Activated CD4-positive, alpha-beta T cell treated with anti-CD3 and anti-CD28 coated beads, Interleukin-2, amount 50 U/mL, for 1 hour (primary cell): ENCODE measurements at regions not wholly inside any gene's neighbourhood (a gene's known extent, or its start where the extent isn't known, plus 50 kb on each side); places are given as distances from the start of the nearest gene placed in this dataset.
"Not testable (repeated sequence)": the region's sequence is repeated elsewhere in the genome, so short reads cannot be mapped to it uniquely, and the experiment has no call there.

Experiments
- DNase-seq: peaks from one replicate; pipeline ENCODE4 v3.0.0-alpha.2; 2020

- no peak for DNase-seq
Measured at GRCh38 chr16:85225721-85226120, 113.4 kb upstream of the CIBAR2 start.

- DNase-seq = no peak
Measured at GRCh38 chr16:85227084-85227945, 115.0 kb upstream of the CIBAR2 start.

DNA sequence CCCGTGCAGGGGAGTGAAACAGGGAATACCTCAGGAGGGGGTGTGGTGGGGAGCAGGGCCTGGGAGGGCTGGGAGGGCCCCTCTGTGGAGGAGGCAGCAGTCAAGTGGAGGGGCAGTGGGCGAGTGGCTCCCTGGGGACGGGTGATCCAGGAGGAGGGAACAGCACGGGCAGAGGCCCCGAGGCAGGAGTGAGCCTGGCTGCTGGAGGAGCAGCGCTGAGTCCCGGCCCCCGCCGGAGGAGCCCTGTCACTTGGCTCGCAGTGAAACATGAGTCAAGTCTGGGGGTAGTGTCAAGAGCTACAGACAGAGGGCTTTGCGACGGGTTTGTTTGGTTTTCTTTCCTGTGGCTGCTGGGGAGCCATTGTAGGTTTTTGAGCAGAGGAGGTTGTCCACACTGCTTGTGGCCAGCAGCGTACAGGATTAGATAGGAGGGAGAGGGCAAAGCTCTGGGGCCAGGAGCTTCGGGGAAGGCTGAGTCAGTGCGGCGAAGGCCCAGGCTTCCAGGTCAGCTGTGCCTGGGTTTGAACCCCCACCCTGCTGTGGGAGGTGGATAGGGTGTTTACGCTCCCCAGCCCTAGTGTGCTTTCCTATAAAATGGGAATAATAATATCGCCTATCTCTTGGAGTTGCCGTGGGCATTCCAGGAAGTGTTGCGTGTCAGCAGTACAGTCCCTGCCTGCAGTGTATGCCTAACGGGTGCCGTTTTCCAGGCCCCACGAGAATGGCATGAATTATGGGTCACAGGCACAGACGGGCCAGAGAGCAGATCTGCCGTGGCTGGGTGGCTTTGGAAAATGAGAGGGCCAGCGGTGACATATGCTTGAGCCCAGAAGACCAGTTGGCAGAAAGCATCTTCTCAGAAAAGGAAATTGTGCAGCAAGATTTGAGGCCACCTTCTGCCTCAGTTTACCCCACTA, 115.9 kb upstream of the CIBAR2 start:
- no peak for DNase-seq

DNA sequence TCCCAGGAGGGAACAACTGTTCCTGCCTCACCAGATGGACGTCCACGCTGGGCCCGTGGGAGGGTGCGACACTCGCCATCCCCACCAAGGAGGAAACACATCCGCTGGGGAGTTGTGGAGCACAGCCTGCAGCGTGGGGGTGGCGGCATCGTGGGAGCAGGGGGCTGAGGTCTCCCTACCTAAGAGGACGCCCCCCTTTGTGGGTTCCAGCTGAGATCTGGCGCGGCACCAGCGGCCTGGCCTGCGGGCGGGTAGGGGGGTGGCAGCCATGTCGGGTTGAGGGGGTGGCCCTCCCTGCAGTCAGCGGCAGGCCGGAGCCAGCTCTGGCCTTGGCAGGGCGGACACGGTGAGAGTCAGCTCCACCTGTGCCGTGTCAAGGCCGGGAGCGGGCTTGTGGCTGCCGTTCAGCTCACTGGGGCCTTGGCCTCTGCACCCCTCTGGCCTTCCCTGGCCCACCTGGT, 116.7 kb upstream of the CIBAR2 start:
- DNase-seq = no peak

GRCh38 chr16:85229869-85230462, 117.7 kb upstream of the CIBAR2 start:
- DNase-seq = no peak

DNA sequence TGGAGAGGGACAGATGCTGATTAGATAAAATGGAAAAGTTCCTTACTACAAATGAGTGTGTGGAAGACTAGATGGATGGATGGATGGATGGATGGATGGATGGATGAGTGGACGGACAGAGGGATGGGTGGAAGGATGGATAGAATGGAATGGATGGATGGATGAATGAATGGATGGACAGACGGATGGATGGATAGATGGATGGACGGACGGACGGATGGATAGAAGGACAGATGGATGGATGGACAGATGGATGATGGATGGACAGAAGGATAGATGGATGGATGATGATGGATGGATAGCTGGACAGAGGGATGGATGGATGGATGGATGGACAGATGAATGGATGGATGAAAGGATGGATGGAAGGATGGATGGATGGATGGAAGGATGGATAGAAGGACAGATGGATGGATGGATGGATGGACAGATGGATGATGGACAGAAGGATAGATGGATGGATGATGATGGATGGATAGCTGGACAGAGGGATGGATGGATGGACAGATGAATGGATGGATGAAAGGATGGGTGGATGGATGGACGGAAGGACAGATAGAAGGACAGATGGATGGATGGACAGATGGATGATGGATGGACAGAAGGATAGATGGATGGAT, 118.6 kb upstream of the CIBAR2 start:
- DNase-seq = not testable (repeated sequence)

GRCh38 chr16:85231959-85232358, 119.7 kb upstream of the CIBAR2 start:
- no peak for DNase-seq

DNA sequence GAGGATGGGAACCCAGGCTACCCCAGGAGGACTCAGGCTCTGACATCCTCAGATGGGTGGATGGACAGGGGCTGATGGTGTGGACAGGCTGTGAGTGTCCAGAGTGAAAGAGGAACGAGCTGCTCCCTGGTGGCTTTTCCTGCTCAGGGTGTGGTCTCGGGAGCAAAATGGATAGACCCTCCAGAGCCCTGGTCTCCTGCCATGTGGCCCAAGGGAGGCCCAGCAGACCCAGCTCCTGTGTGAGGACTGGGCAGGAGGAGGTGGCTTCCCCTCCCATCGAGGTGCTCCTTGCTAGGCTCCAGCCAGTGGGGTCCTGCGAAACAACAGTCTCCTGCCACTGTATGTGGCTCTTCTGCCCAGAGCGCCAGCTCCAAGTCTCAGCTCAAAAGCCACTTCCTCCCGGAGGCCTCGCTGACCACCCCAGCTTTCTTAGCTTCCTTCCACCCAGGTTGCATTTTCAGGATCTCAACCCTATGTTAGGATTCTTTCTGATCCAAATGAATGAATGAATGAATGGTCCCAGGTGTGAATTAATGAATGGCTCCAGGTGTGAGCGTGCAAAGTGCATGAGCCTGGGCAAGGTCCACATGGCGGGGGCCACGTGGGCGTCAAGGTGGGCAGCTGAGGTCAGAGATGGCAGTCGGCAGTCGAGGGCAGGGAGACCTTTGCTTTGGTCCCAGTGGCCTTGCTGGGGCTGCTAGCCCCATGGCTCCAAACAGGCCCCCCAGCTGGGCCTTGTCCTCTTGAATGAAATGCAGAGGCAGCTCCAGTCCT, 120.3 kb upstream of the CIBAR2 start:
- no peak for DNase-seq

GRCh38 chr16:85233516-85233915, 121.2 kb upstream of the CIBAR2 start:
- DNase-seq = no peak

DNA sequence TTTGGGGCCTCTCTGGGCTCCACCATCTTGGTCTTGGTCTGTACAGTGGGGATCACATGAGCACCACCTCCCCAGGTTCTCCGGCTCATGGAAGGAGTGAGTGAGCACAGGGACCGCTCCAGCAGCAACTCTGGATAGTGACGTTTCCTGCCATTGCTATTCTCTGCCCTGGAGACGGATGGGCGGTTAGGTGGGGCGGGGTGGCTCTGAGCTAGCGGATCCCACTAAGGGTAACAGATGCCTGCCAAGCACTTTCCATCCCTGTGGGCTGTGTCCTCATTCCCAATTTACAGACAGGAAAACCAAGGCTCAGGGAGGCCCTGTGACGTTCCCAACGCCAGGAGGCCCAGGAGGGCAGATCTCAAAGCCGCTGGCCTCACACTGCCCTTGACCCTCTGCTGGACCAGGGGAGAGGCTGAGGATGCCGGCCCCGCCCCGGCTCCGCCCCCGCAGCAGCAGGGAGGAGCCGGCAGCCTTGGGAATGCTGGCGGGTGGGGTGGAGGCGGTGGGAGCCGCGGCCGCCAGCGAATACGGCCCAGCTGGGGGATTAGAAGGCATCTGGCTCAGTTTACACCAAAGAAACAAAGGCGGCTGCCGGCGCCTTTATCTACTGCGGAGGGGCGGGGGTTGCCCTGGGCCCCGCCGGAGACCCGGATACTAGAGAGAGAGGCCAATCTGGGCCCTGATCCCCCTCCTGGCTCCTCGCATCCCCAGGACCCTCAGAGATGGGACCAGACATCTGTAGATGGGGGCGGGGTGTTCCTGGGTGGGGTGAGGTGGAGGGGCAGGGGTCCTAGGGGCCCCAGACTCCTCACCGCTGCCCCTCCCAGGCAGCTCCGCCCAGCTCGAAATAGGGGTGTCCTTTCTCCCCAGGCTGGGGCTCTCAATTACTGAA, 122.3 kb upstream of the CIBAR2 start:
- DNase-seq = no peak

DNA sequence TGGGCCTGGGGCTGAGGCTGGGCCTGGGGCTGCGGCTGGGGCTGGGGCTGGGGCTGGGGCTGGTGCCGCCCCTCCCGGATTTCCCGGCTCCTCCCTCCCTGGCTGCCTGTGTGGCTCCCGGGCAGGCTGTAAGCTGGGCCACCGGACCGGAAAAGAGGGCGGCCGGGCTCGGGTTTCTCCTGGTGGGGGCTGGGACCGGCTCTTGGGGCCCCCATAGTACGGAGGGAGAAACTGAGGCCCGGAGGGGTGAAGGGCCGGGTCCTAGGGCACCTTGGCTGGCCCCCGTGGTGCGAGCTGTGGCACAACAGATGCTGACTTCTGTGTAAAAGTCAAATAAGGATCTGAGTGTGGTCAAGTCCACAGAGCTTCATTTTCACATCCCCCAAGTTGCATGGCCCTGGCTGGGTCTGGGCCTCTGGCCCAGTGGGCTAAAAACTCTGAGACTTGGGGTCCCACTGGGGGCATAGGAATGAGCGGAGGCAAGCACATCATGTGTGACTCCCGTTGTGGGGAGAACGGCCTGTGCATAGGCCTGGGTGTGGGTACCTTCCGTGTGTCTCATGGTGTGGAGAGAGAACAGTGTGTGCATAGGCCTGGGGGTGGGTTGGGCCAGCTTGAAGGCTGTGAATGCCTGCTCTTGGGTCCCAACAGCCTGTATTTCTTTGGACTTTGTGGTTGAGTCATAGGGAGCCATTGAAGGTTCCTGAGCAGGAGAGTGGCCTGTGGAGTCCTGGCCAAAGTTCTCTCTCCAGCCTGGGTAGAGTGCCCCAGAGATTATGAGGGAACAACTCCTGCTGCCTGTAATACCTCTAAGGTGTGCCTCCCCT, 123.9 kb upstream of the CIBAR2 start:
- no peak for DNase-seq

- DNase-seq = no peak
Measured at GRCh38 chr16:85236818-85237150, 124.5 kb upstream of the CIBAR2 start.

DNA sequence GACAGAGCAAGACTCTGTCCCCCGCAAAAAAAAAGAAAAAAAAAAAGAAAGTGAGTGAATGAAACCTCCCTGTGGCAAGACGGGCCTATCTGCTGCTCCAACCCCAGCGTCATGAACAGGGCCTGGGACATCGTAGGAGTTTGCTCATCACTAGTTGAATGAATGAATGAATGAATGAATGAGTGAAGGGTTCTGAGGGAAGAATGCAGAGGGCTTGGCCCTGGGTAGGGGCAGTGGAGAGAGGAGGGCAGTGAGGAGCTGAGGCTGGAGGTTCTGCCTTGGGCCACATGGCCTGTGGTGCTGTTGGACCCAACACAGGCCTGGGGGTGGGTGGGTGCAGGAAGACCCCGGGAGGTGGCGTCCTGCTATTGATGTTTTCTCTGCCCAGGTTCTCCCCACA, 125.5 kb upstream of the CIBAR2 start:
- DNase-seq = no peak

DNA sequence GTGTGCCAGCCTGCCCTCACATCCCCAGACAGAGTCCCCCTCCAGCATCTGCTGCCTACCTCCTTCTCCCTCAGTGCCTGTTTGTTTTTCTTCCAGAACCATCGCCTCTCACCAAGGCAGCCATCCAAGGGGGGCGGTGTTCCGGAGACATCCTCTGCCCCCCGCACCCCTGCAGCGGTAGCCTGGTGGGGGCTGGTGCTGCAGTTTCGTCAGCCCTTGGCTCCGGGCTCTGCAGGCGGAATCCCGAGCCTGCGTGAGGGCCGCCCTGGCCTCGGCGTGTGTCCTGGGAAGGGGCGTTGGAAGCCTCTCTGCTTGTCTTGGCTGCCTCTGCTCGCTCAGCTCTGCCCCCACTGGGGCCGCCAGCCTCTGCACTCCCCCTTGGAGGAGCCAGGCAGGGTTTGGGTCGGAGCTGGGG, 126.0 kb upstream of the CIBAR2 start:
- no peak for DNase-seq

DNA sequence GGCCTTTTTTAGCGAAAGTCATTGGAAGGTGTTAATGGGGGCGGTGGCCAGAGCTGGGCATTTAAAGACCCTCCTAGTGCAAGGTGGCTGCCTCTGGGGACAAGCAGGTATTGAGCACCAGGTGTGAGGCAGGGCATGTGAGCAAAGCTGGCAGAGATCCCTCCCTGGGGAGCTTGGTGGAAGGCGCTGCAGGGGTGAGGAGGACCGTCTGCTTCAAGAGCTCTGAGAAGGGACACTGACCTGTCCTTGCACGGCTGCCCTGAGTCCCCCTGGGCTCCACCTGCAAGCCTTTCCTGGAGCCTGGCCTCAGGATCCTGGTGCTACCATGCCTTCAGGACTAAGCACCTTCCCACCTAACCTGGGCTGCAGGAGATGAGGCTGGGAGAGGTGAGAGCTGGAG, 127.0 kb upstream of the CIBAR2 start:
- DNase-seq = no peak

DNA sequence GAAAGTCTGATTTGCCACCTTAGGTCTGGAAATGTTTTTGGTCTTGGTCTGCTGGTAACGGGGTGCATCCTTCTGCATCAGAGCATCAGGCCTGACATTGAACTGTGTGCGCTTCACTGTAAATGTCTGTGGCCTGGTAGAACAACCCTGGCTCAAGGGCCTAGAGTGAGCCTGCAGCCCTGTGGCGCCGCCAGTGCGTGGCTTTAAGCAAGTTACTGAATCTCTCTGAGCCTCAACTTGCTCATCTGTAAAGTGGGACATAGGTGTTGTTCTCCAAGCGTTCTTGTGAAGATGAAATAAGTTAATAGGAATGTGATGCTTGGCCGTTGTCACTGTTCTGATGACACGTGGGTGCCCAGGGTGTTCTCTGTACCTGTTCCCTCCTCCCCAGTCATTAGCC, 127.6 kb upstream of the CIBAR2 start:
- no peak for DNase-seq

DNA sequence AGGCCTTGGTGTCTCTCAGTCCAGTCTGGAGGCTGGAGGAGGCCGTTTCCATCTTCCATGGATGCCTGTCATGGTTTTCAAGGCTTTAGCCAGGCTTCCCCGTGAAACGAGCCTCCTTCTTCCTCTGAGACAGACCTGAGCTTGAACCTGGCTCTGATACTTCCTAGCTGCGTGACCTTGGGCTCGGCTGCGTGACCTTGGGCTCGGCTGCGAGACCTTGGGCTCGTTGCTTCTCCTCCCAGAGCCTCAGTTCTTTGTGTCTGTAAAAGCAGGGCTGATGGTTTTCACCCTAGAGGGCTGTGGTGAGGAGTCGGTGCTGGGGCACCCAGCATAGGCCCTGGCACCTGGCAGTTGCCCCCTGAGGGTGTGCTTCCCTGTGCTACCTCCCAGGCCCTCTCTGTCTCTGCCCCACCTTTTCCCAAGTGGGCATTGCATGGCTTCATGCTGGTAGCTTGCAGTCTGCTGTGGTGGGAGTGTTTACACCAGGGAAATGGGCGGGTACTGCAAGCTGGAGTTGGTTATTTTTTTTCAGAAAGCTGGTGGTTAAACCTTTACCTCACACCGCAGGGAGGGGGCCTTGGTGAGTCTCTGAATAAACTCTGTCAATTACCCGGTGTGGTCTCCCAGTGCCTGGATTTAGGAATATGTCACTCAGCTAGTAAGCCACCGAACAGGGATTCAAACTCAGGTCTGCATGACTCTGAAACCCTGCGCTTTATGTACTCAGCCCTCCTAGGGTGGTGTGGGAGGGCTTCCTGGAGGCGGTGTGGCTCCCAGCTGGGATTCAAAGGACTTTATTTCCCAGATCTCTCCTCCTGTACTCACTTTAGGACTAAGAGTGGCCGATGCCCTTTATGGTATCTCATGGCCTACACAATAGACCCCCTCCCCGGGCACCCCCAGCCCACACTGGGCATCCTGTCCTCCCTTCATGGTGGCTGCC, 129.0 kb upstream of the CIBAR2 start:
- DNase-seq = no peak

GRCh38 chr16:85242140-85242539, 129.9 kb upstream of the CIBAR2 start:
- no peak for DNase-seq

DNA sequence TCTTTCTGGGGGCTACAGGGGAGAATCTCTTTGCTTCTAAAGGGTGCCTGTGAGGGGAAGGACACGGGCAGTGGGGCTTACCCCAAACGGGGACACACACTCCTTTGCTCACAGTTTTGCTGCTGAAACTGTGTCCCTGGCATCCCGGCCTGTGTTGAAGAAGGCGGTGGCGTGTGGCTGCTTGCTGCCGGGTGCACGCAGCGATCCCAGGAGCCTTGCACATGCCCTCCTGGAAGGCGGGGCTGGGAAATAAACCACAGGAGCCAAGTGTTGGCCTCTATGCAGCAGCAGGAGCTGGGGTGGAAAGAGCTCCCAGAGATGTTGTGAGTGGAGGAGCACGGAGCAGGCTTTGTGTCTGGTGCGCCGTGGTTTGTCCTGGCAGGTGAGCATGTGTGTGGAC, 131.0 kb upstream of the CIBAR2 start:
- no peak for DNase-seq
